ENCODE measurements at regions not wholly inside any gene's neighbourhood (a gene's known extent, or its start where the extent isn't known, plus 50 kb on each side); places are given as distances from the start of the nearest gene placed in this dataset.
"Not testable (repeated sequence)": the region's sequence is repeated elsewhere in the genome, so short reads cannot be mapped to it uniquely, and the experiment has no call there.

- no peak for DNase-seq (ENCODE audit: low read depth)
Observed at GRCh38 chr7:142698429-142698828, 50.8 kb upstream of the PRSS1 start.

GRCh38 chr7:142697270-142697669 is 52.0 kb upstream of the PRSS1 start:
- no peak for DNase-seq (ENCODE audit: low read depth)

DNA sequence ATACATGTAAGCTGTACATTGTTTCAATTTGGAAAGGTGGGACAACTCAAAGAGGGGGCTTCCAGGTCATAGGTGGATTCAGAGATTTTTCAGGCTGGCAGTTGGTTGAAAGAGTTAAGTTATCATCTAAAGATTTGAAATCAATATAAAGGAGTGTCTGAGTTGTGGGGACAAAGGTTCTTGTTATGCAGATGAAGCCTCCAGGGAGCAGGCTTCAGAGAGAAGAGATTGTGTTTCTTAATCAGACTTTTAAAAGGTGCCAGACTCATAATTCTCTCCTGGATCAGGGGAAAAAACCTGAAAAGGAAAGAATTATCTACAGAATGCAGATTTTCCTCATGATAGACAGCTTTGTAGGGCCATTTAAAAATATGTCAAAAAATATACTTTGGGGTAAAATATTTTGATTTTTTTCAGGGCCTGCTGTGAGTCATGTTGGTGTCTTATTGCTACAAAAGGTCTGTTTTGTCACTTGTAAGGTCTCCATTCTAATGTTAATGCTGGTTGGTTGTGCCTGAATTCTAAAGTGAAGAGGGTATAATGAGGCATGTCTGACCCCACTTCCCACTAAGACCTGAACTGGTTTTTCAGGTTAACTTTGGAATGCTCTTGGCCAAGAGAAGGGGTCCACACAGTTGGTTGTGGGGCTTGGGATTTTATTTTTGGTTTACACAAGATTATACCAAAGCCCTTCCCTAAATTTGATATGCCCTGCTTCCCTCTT is 52.7 kb upstream of the PRSS1 start:
- DNase-seq (ENCODE audit: low read depth) = no peak

DNA sequence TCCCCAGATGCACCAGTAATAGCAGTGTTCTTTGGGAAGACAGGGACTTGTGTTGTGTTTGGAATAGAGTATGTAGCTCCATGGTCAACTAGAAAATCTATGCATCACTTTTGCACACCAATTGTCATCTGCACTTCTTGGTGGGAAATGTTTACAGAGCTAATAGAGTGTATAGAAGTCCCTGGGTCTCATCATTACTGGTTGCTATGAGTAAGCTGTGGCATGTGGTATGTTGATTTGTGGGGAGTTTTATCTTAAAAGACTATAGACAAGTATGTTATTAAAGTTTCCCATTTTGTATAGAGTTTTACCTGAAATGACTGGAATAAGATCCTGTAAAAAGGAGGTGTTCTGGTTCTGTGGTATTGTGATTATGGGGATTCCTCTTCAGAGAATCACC is 55.4 kb upstream of the PRSS1 start:
- DNase-seq (ENCODE audit: low read depth) = no peak

DNA sequence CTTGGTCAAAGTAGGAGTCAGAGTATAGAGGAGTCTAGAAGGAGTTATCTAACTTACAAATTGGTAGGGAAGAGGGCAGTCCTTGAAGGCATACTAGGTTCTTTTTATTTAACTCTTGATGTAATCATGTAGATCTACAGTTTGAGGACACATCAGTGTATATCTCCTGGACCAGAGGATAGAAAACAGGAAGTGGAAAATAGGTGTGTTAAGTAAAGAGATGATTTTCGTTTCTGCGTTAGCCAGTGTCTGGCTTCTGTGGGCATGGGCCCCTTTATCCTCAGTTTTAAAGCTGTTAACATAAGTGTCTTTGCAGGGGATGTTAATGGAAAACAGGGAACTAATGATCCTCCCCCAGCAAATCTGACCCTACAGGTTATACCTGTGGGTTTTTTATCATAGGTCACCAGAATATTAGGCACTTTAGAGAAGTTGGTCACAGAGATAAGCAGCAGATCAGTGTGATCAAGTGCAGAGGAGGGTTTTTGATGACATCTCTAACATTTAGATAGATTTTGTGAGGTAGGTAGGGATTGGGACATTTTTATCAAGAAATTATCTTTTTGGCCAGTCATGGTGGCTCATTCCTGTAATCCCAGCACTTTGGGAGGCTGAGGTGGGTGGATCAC is 58.6 kb upstream of the PRSS1 start:
- no peak for DNase-seq (ENCODE audit: low read depth)

- no peak for DNase-seq (ENCODE audit: low read depth)
Observed at GRCh38 chr7:142689439-142690120, 59.7 kb upstream of the PRSS1 start.

GRCh38 chr7:142685877-142686508 is 63.3 kb upstream of the PRSS1 start:
- DNase-seq (ENCODE audit: low read depth) = no peak

- DNase-seq (ENCODE audit: low read depth) = no peak
Observed at GRCh38 chr7:142681314-142682092, 67.8 kb upstream of the PRSS1 start.

DNA sequence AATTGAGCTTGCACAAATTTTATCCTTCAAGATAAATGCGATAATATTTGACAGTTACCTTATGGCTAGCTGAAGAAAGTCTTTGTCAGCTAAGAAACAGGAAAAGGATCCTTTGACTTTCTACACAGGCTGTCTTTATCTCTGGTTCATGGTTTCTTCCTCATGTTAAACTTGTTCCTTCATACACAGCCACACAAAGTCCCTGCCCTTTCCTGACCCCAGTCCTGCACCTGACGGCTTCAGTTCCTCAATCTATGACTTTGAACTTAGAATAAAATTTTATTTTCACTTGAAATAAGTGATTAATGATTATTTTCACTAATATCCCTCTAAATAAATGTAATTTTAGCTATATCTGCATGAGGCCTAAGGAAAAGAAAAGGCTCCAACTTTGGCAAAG is 77.8 kb upstream of the PRSS1 start:
- no peak for DNase-seq (ENCODE audit: low read depth)

- no peak for DNase-seq (ENCODE audit: low read depth)
Observed at GRCh38 chr7:142670511-142670910, 78.8 kb upstream of the PRSS1 start.

DNA sequence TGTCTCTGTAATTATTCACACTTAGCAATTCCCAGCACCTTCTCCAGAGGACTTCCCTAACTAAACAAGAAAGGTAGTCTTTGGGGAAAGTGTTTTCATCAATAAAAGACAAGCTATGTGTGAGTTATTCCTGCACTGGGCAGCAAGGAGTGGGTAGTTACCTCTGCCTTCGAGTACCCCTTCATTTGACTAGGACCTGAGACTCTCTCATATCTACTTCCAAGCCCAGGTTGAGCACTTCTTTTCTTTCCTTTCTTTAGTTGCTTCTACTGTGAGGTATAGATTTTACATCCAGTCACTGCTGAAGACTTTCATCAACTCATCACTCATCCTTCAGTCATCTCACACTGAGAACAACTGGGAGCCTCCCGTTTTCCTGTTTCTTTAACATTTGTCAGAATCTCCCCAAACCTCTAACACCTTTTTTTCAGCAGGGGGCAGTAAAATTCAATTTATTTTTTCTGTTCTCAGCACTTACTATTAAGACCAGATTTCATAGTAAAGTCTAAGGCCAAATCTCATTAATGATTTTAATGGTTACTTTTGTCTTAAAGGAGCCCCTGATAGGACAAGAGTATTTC is 80.1 kb upstream of the PRSS1 start:
- no peak for DNase-seq (ENCODE audit: low read depth)

DNA sequence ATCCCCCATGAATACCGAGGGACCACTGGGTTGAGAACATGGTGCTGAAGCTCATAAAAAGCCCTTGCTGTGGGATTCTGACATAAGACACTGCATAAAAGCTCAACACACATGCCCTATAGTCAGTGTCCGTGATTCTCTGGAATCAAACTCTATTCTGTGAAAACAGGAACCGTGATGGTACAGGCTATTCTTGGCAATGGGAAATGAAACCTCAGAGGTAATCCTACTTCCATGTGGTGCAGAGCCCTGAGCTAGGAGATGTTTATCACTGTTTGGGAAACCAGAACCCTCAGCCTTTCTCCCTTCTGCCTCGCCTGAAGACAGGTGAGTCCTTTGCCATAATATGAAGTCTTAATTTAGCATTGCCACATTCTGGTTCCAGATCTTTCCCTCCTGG is 80.8 kb upstream of the PRSS1 start:
- DNase-seq (ENCODE audit: low read depth) = no peak

DNA sequence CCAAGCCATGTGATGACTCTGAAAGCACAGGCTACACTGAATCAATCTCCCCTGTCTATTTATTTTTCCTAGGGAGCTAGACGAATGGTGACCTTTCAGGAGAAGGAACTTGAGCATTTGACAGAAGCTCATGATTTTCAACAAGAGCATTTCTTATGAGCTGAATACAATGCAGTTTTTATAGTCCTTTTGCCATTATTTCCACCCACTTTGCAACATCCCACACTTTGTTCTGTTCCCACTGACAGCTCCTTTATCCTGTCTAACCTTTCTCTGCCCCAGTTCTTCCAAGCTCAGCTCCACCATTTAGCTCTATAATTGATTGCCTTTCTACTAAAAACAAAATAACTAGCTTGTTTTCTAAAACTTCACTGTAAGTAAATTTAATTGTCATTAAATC is 91.9 kb upstream of the PRSS1 start:
- no peak for DNase-seq (ENCODE audit: low read depth)

- DNase-seq (ENCODE audit: low read depth) = no peak
Observed at GRCh38 chr7:142654398-142654797, 94.9 kb upstream of the PRSS1 start.

- no peak for DNase-seq (ENCODE audit: low read depth)
Observed at GRCh38 chr7:142647749-142648148, 101.5 kb upstream of the PRSS1 start.

DNA sequence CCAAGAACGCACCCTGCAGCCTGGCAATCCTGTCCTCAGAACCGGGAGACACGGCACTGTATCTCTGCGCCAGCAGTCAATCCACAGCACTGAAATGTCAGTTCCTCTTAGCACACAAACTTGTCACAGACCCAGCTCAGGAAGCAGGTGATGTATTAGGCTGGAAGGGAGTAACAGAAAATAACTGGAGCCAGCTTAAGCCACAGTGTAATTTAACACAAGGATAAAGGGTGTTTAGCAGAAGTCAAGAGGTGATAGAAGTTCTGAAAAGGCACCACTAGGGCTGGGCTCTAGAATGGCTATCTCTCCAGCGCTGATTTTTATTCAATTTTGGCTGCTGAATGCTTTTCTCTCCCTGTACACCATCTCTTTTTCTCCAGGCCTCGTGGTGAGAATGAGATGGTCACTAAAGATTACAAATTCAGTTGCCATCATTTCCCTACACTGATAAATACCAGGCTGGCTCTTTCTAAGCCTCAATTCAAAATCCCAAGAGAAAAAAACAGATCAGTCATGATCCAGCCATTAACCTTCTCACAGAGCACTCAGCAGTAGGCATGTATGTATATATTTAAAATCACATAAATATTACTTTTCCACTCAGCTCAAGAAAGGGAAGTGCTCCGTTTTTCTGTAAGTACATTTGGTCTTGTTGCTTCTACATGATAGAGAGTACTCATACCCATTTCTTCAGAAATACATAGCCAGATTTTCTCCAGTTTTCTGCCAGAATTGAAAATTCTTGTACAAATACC is 102.7 kb upstream of the PRSS1 start:
- DNase-seq (ENCODE audit: low read depth) = no peak

GRCh38 chr7:142645777-142646176 is 103.5 kb upstream of the PRSS1 start:
- no peak for DNase-seq (ENCODE audit: low read depth)

GRCh38 chr7:142642316-142642715 is 107.0 kb upstream of the PRSS1 start:
- DNase-seq (ENCODE audit: low read depth) = no peak

GRCh38 chr7:142641252-142641651 is 108.0 kb upstream of the PRSS1 start:
- DNase-seq (ENCODE audit: low read depth) = not testable (repeated sequence)

DNA sequence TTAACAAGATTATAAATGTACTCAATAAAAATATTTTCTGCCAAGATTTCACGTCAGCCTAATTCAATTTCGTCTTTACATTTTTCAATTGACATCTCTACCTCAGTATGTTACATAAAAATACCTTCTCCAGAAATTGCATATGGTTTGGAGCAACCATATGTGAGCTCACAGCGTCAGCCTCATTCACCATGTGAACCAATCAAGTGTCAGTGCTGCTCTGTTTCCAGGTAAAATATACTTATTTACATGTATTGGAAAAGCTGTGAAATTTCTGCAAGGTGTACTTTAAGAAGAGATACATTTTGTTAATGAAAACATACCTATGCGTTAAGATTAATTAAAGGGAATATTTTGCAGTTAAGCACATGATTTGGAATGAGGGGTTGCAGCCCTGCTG is 110.7 kb upstream of the PRSS1 start:
- no peak for DNase-seq (ENCODE audit: low read depth)

- DNase-seq (ENCODE audit: low read depth) = no peak
Observed at GRCh38 chr7:142637240-142637639, 112.0 kb upstream of the PRSS1 start.

Data from activated gamma-delta T cell treated with anti-CD3 and anti-CD28 coated beads, Interleukin-2, amount 50 U/mL, for 16 hours (primary cell).